Lower leg skin (tissue), 3 donors: ENCODE measurements at regions not wholly inside any gene's neighbourhood (a gene's known extent, or its start where the extent isn't known, plus 50 kb on each side); places are given as distances from the start of the nearest gene placed in this dataset.

Source experiments
- CTCF ChIP-seq, 3 donors: fragments of 450-650 bp; IDR thresholded peaks; one replicate each; pipeline ENCODE4 v1.5.1; 2016; ENCODE audit warnings: antibody characterized with exemption in 3 of 3, mild to moderate bottlenecking in 3 of 3, moderate library complexity in 2 of 3
- POLR2A ChIP-seq, 2 donors: fragments of 450-650 bp; IDR thresholded peaks; one replicate each; pipeline ENCODE4 v1.6.1; 2016 to 2017; ENCODE audit warnings: antibody characterized with exemption in 2 of 2, mild to moderate bottlenecking in 1 of 2, moderate library complexity in 1 of 2

- TF ChIP-seq POLR2A (IDR thresholded peaks at IDR 0.05) (no peak), CTCF (IDR thresholded peaks at IDR 0.05) (no peak)
Measured at GRCh38 chr18:38759457-38759856, 1193.9 kb upstream of the CELF4 start.
